SH-SY5Y (cell line): ENCODE measurements at regions not wholly inside any gene's neighbourhood (a gene's known extent, or its start where the extent isn't known, plus 50 kb on each side); places are given as distances from the start of the nearest gene placed in this dataset.

Source experiments
- GATA2 ChIP-seq: IDR thresholded peaks from 2 replicates; pipeline ENCODE4 v1.6.1; 2011; ENCODE audit warnings: mild to moderate bottlenecking, low read depth, low read length
- GATA3 ChIP-seq: IDR thresholded peaks from 2 replicates; pipeline ENCODE4 v1.6.1; 2011; ENCODE audit warnings: low read depth, mild to moderate bottlenecking, low read length, moderate library complexity

DNA sequence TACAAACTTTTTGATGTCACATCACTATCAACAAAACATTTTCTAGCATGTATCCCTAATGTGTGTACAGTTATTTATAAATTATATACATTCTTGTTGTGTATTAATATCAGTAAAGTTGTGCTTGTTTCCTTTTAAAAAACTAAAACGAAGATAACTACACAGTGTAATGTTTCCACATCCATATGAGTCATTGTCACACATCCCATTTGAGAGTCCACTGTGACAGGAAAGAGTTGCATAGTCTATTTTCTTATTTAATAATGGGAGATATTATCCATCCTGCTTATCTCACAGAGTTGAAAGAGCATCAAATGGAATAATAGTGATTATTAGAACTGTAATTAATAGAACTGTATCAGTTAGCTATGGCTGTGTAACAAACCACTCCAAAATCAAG lies 434.0 kb upstream of the CLINT1 start:
- TF ChIP-seq GATA2 (no peak), GATA3 (no peak)
